ENCODE measurements at regions not wholly inside any gene's neighbourhood (a gene's known extent, or its start where the extent isn't known, plus 50 kb on each side); places are given as distances from the start of the nearest gene placed in this dataset.

DNA sequence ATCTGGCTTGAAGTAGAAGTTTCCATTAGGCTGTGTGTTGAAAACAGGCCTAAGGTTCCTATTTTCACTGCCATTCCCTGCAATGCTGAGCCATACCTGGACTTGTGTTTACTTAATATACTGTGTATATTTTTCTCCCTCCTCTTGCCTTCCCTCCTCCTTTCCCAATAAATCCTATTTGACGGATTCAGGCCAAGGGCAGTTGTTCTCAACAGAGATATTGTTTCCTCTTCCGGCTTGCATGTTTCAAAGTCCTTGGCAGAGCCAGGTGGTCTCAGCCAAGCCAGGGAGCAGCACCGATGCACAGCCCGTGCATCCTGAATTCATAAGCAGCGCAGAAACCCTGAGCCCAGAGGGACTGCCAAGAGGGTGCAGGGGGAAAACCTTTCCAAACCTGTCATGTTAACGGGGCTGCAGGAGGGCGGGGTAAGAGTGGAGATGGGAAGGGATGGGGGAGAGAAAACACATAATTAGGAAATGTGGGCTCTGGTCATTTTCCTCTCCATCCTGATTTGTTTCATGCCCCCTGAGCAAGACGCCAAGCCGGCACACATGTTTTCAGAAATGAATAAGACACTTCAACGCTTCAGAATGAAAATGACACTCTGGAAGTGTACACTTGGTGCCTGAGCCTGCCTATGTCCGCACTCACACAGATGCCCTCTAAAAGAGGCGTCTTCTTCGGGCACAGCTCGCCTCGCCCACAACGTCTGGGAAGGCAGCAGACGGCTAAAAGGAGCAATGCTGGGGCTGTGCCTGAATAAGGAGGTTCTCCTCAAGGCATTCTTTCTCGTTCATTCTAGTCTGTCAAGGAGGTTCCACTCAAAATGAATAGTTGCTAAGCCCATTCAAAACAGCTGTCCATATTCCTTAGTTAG lies 149.3 kb upstream of the UBL3 start:
- DNase-seq (ENCODE audit: low read depth): no peak
- in situ Hi-C loops (cut with HindIII; ENCODE audit: low sequenced_read_pairs): no loop called here
- TF ChIP-seq, protein P1, sequence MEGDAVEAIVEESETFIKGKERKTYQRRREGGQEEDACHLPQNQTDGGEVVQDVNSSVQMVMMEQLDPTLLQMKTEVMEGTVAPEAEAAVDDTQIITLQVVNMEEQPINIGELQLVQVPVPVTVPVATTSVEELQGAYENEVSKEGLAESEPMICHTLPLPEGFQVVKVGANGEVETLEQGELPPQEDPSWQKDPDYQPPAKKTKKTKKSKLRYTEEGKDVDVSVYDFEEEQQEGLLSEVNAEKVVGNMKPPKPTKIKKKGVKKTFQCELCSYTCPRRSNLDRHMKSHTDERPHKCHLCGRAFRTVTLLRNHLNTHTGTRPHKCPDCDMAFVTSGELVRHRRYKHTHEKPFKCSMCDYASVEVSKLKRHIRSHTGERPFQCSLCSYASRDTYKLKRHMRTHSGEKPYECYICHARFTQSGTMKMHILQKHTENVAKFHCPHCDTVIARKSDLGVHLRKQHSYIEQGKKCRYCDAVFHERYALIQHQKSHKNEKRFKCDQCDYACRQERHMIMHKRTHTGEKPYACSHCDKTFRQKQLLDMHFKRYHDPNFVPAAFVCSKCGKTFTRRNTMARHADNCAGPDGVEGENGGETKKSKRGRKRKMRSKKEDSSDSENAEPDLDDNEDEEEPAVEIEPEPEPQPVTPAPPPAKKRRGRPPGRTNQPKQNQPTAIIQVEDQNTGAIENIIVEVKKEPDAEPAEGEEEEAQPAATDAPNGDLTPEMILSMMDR (IDR thresholded peaks at IDR 0.05; ENCODE audit: low read depth, low read length, missing control alignments): no peak
- H3K4me3 ChIP-seq (ENCODE audit: low read depth, low read length): no peak overlapping the region

DNA sequence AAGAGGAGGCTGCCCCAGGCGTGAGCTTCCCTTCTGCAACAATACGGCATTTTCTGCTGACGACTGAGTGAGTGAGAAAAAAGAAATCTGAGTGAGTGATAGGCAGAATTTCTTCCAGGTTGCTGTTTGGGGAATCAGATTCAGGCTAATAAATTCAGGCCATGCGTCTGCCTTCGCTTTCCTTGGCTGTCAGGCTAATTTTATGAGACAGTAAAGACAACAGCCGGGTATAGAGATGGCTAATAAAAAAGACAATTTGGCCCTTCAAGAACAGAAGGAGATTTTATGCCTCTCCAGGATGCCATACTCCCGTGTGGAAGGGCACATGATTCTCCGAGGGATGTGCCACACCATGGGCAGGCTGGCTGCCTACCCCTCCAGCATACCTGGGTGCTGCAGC lies 145.9 kb upstream of the UBL3 start:
- in situ Hi-C loops (cut with HindIII; ENCODE audit: low sequenced_read_pairs): no loop called here
- TF ChIP-seq, protein P1 (IDR thresholded peaks at IDR 0.05; ENCODE audit: low read depth, low read length, missing control alignments): no peak
- no peak overlapping the region for H3K4me3 ChIP-seq (ENCODE audit: low read depth, low read length)
- DNase-seq (ENCODE audit: low read depth): no peak

DNA sequence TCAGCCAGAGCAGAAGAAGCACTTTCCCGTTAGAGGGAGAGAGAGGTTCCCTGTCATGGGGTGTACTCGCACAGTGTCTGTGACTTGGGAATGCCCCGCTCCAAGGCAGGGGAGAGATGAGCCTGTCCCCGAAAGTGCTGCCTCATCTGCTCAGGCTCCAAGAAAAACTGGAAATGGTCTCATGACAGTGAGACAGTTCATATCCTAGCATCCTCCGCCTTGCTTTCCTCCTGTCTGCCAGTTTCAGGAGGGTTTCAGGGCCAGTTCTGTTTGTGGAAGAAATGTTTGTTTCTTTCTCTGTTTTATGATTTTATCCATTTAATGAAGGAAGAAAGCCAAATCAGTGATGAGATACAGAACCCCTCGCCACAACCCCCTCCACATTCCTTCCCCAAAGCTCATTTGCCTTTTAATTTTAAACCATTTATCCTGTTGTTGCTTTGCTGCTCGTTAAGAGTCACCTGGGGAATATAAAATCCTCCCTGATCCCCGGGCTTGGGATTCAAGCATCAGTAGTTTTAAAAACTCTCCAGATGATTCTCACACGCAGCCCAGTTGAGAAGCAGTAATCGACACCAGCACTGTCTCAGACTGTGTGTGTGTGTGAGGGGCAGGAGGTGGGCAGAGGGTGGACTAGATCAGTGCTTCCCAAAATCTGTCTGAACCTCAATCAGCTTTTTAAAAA lies 144.6 kb upstream of the UBL3 start:
- no peak overlapping the region for H3K4me3 ChIP-seq (ENCODE audit: low read depth, low read length)
- DNase-seq (ENCODE audit: low read depth): no peak
- in situ Hi-C loops (cut with HindIII; ENCODE audit: low sequenced_read_pairs): no loop called here
- TF ChIP-seq, protein P1 (IDR thresholded peaks at IDR 0.05; ENCODE audit: low read depth, low read length, missing control alignments): no peak

DNA sequence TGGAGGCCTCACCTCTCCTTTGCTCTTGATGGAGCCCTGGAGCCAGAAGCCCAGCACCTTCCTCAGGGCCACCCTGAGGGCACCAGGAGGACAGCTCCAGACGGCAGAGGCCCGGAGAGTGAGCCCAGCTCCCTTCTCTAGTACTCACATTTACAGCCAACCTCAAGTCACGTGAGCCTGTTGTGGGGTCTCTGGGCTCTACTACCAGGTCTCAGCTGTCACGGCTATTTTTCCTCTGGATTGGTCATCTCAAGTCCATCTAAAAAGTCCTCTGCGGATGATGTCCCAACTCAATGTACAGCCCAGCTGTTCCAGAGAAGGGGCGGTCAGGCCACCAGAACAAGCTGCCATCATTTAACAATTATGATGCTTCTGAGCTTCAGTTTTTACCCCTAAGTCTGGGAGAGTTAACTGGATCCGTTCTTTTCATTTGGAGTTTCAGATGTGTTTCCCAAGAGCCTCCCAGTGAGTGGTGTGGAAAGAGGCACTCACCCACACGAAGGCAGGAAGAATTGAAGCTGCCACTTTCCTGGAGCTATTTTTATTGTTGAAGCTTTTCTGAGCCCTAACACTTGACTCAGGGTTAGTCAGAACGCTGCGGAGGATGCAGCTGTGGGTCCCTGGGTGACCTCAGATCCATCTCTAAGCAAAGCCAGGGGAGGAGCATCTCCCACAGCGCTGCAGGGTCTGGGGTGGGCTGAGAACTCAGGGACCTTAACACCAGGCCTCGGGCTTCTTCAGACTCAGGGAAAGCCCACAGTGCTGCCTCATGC lies 143.5 kb upstream of the UBL3 start:
- H3K4me3 ChIP-seq (ENCODE audit: low read depth, low read length): no peak overlapping the region
- DNase-seq (ENCODE audit: low read depth): no peak
- in situ Hi-C loops (cut with HindIII; ENCODE audit: low sequenced_read_pairs): no loop called here
- TF ChIP-seq, protein P1 (IDR thresholded peaks at IDR 0.05; ENCODE audit: low read depth, low read length, missing control alignments): no peak

DNA sequence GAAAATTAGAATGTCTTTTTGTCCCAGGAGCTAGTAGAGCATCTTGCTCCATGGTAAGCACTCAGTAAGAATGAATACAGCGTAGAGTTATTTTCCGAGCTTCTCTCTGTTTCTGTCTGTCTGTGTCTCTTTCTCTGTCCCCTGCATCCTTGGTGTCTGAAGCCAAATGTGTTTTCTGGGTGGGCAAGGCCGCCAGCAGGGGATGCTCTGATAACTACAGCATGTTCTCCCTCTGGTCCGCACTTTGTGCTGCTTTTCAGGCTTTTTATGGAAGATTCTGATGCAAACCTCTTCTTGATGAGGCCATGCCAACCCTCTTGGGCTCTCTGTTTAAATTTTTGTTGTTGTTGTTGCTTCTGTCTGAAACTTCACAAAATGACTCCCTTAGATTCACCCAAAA lies 142.8 kb upstream of the UBL3 start:
- H3K4me3 ChIP-seq (ENCODE audit: low read depth, low read length): no peak overlapping the region
- TF ChIP-seq, protein P1 (IDR thresholded peaks at IDR 0.05; ENCODE audit: low read depth, low read length, missing control alignments): peak; percentile 21
- DNase-seq (ENCODE audit: low read depth): no peak
- in situ Hi-C loops (cut with HindIII; ENCODE audit: low sequenced_read_pairs): no loop called here

DNA sequence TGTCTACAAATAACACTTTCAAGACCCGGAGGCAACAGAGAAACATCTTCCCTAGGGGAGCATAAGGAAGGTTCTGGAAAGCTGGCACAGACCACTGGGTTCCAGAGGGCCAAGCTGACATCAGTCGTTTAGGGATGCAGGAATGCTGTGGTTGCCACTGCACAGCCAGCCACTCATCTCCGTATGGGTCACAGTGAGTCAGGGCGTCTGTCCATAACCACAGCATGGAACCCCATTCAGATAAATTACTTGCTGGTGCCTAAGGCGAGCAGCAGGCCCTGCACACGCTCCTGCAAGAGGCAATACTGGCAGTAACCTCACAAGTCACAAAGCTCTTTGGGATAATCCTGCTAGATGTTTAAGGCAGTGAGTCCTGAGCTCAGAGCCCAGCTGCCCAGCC lies 140.9 kb upstream of the UBL3 start:
- DNase-seq (ENCODE audit: low read depth): peak; percentile 91
- in situ Hi-C loops (cut with HindIII; ENCODE audit: low sequenced_read_pairs): no loop called here
- H3K4me3 ChIP-seq (ENCODE audit: low read depth, low read length): no peak overlapping the region
- TF ChIP-seq, protein P1 (IDR thresholded peaks at IDR 0.05; ENCODE audit: low read depth, low read length, missing control alignments): no peak
